Common myeloid progenitor, CD34-positive (primary cell): ENCODE measurements at regions not wholly inside any gene's neighbourhood (a gene's known extent, or its start where the extent isn't known, plus 50 kb on each side); places are given as distances from the start of the nearest gene placed in this dataset.
"Not testable (repeated sequence)": the region's sequence is repeated elsewhere in the genome, so short reads cannot be mapped to it uniquely, and the experiment has no call there.

Experiments
- CTCF ChIA-PET: fragments of 350-600 bp; sonication (Branson Sonifier 250); formaldehyde crosslinking; loops from one replicate; lab custom pipeline; 2021; ENCODE audit warnings: antibody characterized with exemption; lab: Charles Lee
- POLR2A ChIA-PET: fragments of 350-600 bp; sonication (Branson Sonifier 250); formaldehyde crosslinking; loops from one replicate; lab custom pipeline; 2021; ENCODE audit warnings: antibody characterized with exemption; lab: Charles Lee
- DNase-seq, 3 donors: peaks; one replicate each; pipeline versions ENCODE4 v3.0.0 to v3.0.0-alpha.2; 2013
- H3K27ac ChIP-seq, 2 experiments: 1 replicate in 1 of 2; 2 replicates in 1 of 2; pipeline ENCODE4 v1.7.0; 2013; ENCODE audit warnings: inconsistent platforms in 2 of 2, low read length in 2 of 2, mild to moderate bottlenecking in 2 of 2, low read depth in 1 of 2, moderate library complexity in 1 of 2; ENCODE audit not compliant: severe bottlenecking in 2 of 2, insufficient read depth in 1 of 2, poor library complexity in 1 of 2
- H3K27me3 ChIP-seq, 5 experiments: replicated peaks in 2 of 5; 1 replicate in 3 of 5; 2 replicates in 2 of 5; pipeline versions ENCODE4 v1.6.1 to v1.7.0; 2013; ENCODE audit warnings: low read length in 4 of 5, mild to moderate bottlenecking in 2 of 5, moderate library complexity in 2 of 5, inconsistent platforms in 1 of 5; ENCODE audit not compliant: insufficient read depth in 5 of 5, control insufficient read depth in 4 of 5
- H3K36me3 ChIP-seq, 4 experiments: 1 replicate in 2 of 4; 2 replicates in 2 of 4; pipeline versions ENCODE4 v1.6.1 to v1.7.0; 2013; ENCODE audit warnings: low read length in 3 of 4, control low read depth in 1 of 4, mild to moderate bottlenecking in 1 of 4; ENCODE audit not compliant: control insufficient read depth in 4 of 4, insufficient read depth in 4 of 4
- H3K4me1 ChIP-seq, 4 experiments: 1 replicate in 3 of 4; 2 replicates in 1 of 4; pipeline versions ENCODE4 v1.6.1 to v1.7.1; 2013; ENCODE audit warnings: low read length in 3 of 4, mild to moderate bottlenecking in 3 of 4, control low read depth in 1 of 4, inconsistent platforms in 1 of 4, moderate library complexity in 1 of 4; ENCODE audit not compliant: control insufficient read depth in 4 of 4, insufficient read depth in 4 of 4; ENCODE audit errors: control extremely low read depth in 1 of 4
- H3K4me3 ChIP-seq, 7 experiments: 1 replicate in 4 of 7; 2 replicates in 3 of 7; pipeline versions ENCODE4 v1.5.1 to v1.7.0; 2013; ENCODE audit warnings: mild to moderate bottlenecking in 7 of 7, low read length in 6 of 7, moderate library complexity in 6 of 7, inconsistent platforms in 2 of 7, low read depth in 2 of 7, control low read depth in 1 of 7; ENCODE audit not compliant: insufficient read depth in 4 of 7, control insufficient read depth in 1 of 7; ENCODE audit errors: extremely low read depth in 1 of 7
- H3K9me3 ChIP-seq, 5 experiments: 1 replicate in 4 of 5; 2 replicates in 1 of 5; pipeline versions ENCODE4 v1.6.1 to v1.7.1; 2013; ENCODE audit warnings: low read length in 4 of 5, mild to moderate bottlenecking in 2 of 5, inconsistent platforms in 1 of 5, low read depth in 1 of 5, moderate library complexity in 1 of 5; ENCODE audit not compliant: control insufficient read depth in 4 of 5, insufficient read depth in 2 of 5; ENCODE audit errors: control extremely low read depth in 1 of 5
- WGBS: methylation state at CpG from one replicate; pipeline ENCODE4 v1.1.5; 2013; ENCODE audit not compliant: insufficient coverage; 5-methylcytosine and 5-hydroxymethylcytosine counted together

GRCh38 chr14:106419376-106419965 is 893.1 kb downstream of the TMEM121 start:
- no CpG with 5 or more reads among the region's 5 CpGs for WGBS
- POLR2A ChIA-PET: no interaction called here

GRCh38 chr14:106421431-106422033 is 895.1 kb downstream of the TMEM121 start:
- ChIA-PET POLR2A (interaction anchor here (0.5 kb wide), 1 partner anchor 15 kb away, joined by 3 read pairs; no protein-coding TSS in a partner anchor), CTCF (interaction anchor here (0.8 to 6.6 kb wide), 14 partner anchors 10 to 186 kb away, joined by 3 to 30 read pairs (median 6); no protein-coding TSS in a partner anchor)
- 0% methylated on average over 5 of the region's 20 CpGs for WGBS
- DNase-seq: peak; percentile 46 to 75 (median 74)
- not testable (repeated sequence) for H3K36me3 ChIP-seq, H3K27ac ChIP-seq, H3K27me3 ChIP-seq, H3K9me3 ChIP-seq, H3K4me3 ChIP-seq
- H3K4me1 ChIP-seq: peaks cover 0 to 12% (median 9%) of the 10 kb centered on the region in 4 experiments

More at GRCh38 chr14:106419376-106419965, 893.1 kb downstream of the TMEM121 start:
- no peak overlapping the region for H3K27ac ChIP-seq
- no peak overlapping the region for H3K4me3 ChIP-seq
- CTCF ChIA-PET: interaction anchor here (0.6 to 6.6 kb wide), 13 partner anchors 8 to 244 kb away, joined by 3 to 30 read pairs (median 3); no protein-coding TSS in a partner anchor
- H3K9me3 ChIP-seq: peaks cover 0 to 9% (median 0%) of the 10 kb centered on the region in 5 experiments
- no peaks in the 10 kb centered on the region for H3K36me3 ChIP-seq
- peaks cover 0 to 12% (median 9%) of the 10 kb centered on the region in 4 experiments for H3K4me1 ChIP-seq
- DNase-seq: peak in 2 of 3 donors; percentile 61
- peaks cover 0 to 3% (median 0%) of the 10 kb centered on the region in 5 experiments for H3K27me3 ChIP-seq

GRCh38 chr14:106422066-106422465 is 895.7 kb downstream of the TMEM121 start:
- WGBS: 40% methylated on average over 1 of the region's 5 CpGs
- no peak overlapping the region for H3K27ac ChIP-seq
- no peak overlapping the region for H3K4me3 ChIP-seq
- CTCF ChIA-PET: interaction anchor here (0.8 to 6.6 kb wide), 12 partner anchors 11 to 186 kb away, joined by 3 to 30 read pairs (median 6); no protein-coding TSS in a partner anchor
- H3K4me1 ChIP-seq: peaks cover 0 to 12% (median 9%) of the 10 kb centered on the region in 4 experiments
- H3K9me3 ChIP-seq: peaks cover 0 to 9% (median 0%) of the 10 kb centered on the region in 5 experiments
- no peaks in the 10 kb centered on the region for H3K36me3 ChIP-seq
- no peak for DNase-seq
- peaks cover 0 to 3% (median 0%) of the 10 kb centered on the region in 5 experiments for H3K27me3 ChIP-seq
- POLR2A ChIA-PET: no interaction called here

- H3K4me3 ChIP-seq, H3K4me1 ChIP-seq, H3K27me3 ChIP-seq, DNase-seq, H3K36me3 ChIP-seq, H3K27ac ChIP-seq, H3K9me3 ChIP-seq, POLR2A ChIA-PET: not testable (repeated sequence)
- 94% methylated on average over 4 of the region's 7 CpGs for WGBS
- CTCF ChIA-PET: interaction anchor here (0.7 to 1.4 kb wide), 3 partner anchors 11 to 140 kb away, joined by 3 to 8 read pairs (median 3); no protein-coding TSS in a partner anchor
Observed at GRCh38 chr14:106425150-106425549, 898.8 kb downstream of the TMEM121 start.

- DNase-seq: peak; percentile 31 to 64 (median 60)
- H3K36me3 ChIP-seq: no peaks in the 10 kb centered on the region
- WGBS: 62% methylated on average over 9 of the region's 16 CpGs
- H3K9me3 ChIP-seq: no peaks in the 10 kb centered on the region
- no peaks in the 10 kb centered on the region for H3K27me3 ChIP-seq
- H3K4me1 ChIP-seq: peaks cover 0 to 15% (median 5%) of the 10 kb centered on the region in 4 experiments
- H3K27ac ChIP-seq: no peak overlapping the region
- H3K4me3 ChIP-seq: no peak overlapping the region
- ChIA-PET POLR2A (interaction anchor here (0.5 to 0.6 kb wide), 2 partner anchors 15 to 60 kb away, joined by 3 read pairs; no protein-coding TSS in a partner anchor), CTCF (interaction anchor here (0.6 to 3.2 kb wide), 19 partner anchors 10 to 214 kb away, joined by 3 to 19 read pairs (median 5); no protein-coding TSS in a partner anchor)
Observed at GRCh38 chr14:106436310-106436905, 910.0 kb downstream of the TMEM121 start.

GRCh38 chr14:106442857-106443256 is 916.5 kb downstream of the TMEM121 start:
- no peaks in the 10 kb centered on the region for H3K27me3 ChIP-seq

More at GRCh38 chr14:106442857-106443256, 916.5 kb downstream of the TMEM121 start:
- Histone ChIP-seq H3K36me3 (no peaks in the 10 kb centered on the region), H3K27ac (peak overlapping the region in 1 of 2 experiments; percentile 89), H3K9me3 (no peaks in the 10 kb centered on the region), H3K4me3 (peak overlapping the region in 1 of 7 experiments; percentile 1), H3K4me1 (peaks cover 0 to 34% (median 7%) of the 10 kb centered on the region in 4 experiments)
- POLR2A ChIA-PET: no interaction called here
- 0% methylated on average over 4 of the region's 7 CpGs for WGBS
- CTCF ChIA-PET: interaction anchor here (0.9 to 2.7 kb wide), 9 partner anchors 10 to 114 kb away, joined by 3 to 8 read pairs (median 4); no protein-coding TSS in a partner anchor
- peak; percentile 72 to 92 (median 89) for DNase-seq
